ENCODE measurements at regions not wholly inside any gene's neighbourhood (a gene's known extent, or its start where the extent isn't known, plus 50 kb on each side); places are given as distances from the start of the nearest gene placed in this dataset.
"Not testable (repeated sequence)": the region's sequence is repeated elsewhere in the genome, so short reads cannot be mapped to it uniquely, and the experiment has no call there.

GRCh38 chr12:86713121-86713520 lies 456.9 kb upstream of the MGAT4C start:
- H3K4me3 ChIP-seq = no peak overlapping the region
- no peak for TF ChIP-seq POLR2AphosphoS5 (IDR thresholded peaks at IDR 0.05)
- TF ChIP-seq CTCF (IDR thresholded peaks at IDR 0.05) = no peak
- TF ChIP-seq POLR2A (IDR thresholded peaks at IDR 0.05) = no peak
- no peak for TF ChIP-seq EP300 (IDR thresholded peaks at IDR 0.05)
- intact Hi-C loops (cut with DNase I) = no loop called here
- DNase-seq = no peak
- H3K4me1 ChIP-seq = peaks cover 0 to 14% (median 7%) of the 10 kb centered on the region in 4 donors
- no peak overlapping the region for H3K27ac ChIP-seq
- no peaks in the 10 kb centered on the region for H3K36me3 ChIP-seq
- H3K27me3 ChIP-seq = no peaks in the 10 kb centered on the region
- H3K9me3 ChIP-seq = peaks cover 0 to 4% (median 0%) of the 10 kb centered on the region in 4 donors

DNA sequence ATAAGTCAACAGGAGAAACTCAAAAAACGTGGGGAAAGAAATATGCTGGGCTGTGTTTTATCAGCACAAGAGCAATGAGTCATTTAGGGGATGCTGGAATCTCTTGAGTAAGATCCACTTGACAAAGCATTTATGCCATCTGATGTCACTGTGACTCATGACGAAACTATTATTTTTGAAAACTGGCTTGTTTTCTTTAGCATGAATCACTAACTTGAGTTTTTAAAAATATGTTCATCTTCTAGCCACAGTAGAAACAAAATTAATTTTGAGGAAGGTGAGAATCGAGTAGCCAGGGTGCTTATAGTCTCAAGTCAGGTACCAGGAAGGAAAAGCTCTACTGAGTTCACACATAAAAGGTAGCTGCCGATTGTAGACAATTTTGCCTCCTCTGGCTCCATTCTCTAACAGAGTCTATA lies 456.2 kb upstream of the MGAT4C start:
- no peaks in the 10 kb centered on the region for H3K27me3 ChIP-seq
- no peaks in the 10 kb centered on the region for H3K36me3 ChIP-seq
- intact Hi-C loops (cut with DNase I) = no loop called here
- 56 to 69% methylated on average over 4 of the region's 4 CpGs for WGBS, 2 donors
- peaks cover 0 to 4% (median 0%) of the 10 kb centered on the region in 4 donors for H3K9me3 ChIP-seq
- no peak for TF ChIP-seq POLR2A (IDR thresholded peaks at IDR 0.05)
- peak in 2 of 4 donors; percentile 61 for TF ChIP-seq POLR2AphosphoS5 (IDR thresholded peaks at IDR 0.05)
- TF ChIP-seq CTCF (IDR thresholded peaks at IDR 0.05) = no peak
- TF ChIP-seq EP300 (IDR thresholded peaks at IDR 0.05) = peak in 1 of 4 donors; percentile 35
- H3K4me3 ChIP-seq = no peak overlapping the region
- peaks cover 0 to 14% (median 7%) of the 10 kb centered on the region in 4 donors for H3K4me1 ChIP-seq
- no peak overlapping the region for H3K27ac ChIP-seq
- DNase-seq = no peak

GRCh38 chr12:86711731-86712130 lies 455.5 kb upstream of the MGAT4C start:
- intact Hi-C loops (cut with DNase I) = no loop called here
- H3K27me3 ChIP-seq = no peaks in the 10 kb centered on the region
- DNase-seq = no peak

DNA sequence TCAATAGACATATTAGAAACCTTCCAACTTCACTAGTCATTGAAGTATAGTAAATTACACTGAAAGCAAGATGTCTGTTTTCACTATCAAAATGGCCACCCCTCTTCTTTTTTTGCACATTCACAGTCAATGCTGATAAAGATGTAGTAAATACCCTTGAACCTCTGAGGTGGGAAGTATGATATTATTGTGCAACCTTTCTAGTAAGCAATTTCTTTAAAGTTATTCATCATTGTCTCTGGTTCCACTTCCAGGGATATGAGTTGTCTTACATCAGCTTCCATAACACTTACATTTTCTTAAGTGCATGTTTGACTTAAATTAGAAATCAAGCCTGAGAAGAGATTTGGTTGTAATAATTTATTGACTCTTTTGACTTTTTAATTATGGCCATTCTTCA lies 453.9 kb upstream of the MGAT4C start:
- no peaks in the 10 kb centered on the region for H3K27me3 ChIP-seq
- intact Hi-C loops (cut with DNase I) = no loop called here
- no peak for DNase-seq
- peaks cover 0 to 14% (median 7%) of the 10 kb centered on the region in 4 donors for H3K4me1 ChIP-seq
- no peaks in the 10 kb centered on the region for H3K36me3 ChIP-seq
- no peak for TF ChIP-seq CTCF (IDR thresholded peaks at IDR 0.05)
- TF ChIP-seq POLR2A (IDR thresholded peaks at IDR 0.05) = no peak
- TF ChIP-seq POLR2AphosphoS5 (IDR thresholded peaks at IDR 0.05) = no peak
- no peak for TF ChIP-seq EP300 (IDR thresholded peaks at IDR 0.05)
- no peak overlapping the region for H3K27ac ChIP-seq
- peaks cover 0 to 4% (median 0%) of the 10 kb centered on the region in 4 donors for H3K9me3 ChIP-seq
- no peak overlapping the region for H3K4me3 ChIP-seq

More at GRCh38 chr12:86711731-86712130, 455.5 kb upstream of the MGAT4C start:
- TF ChIP-seq POLR2A (IDR thresholded peaks at IDR 0.05) (no peak), CTCF (IDR thresholded peaks at IDR 0.05) (no peak), EP300 (IDR thresholded peaks at IDR 0.05) (no peak), POLR2AphosphoS5 (IDR thresholded peaks at IDR 0.05) (no peak)
- 51 to 66% methylated on average over 1 of the region's 1 CpG for WGBS, 2 donors
- no peaks in the 10 kb centered on the region for H3K36me3 ChIP-seq
- no peak overlapping the region for H3K27ac ChIP-seq
- no peak overlapping the region for H3K4me3 ChIP-seq
- H3K4me1 ChIP-seq = peaks cover 0 to 14% (median 7%) of the 10 kb centered on the region in 4 donors
- peaks cover 0 to 4% (median 0%) of the 10 kb centered on the region in 4 donors for H3K9me3 ChIP-seq

GRCh38 chr12:86709017-86709416 lies 452.8 kb upstream of the MGAT4C start:
- peaks cover 0 to 14% (median 7%) of the 10 kb centered on the region in 4 donors for H3K4me1 ChIP-seq
- intact Hi-C loops (cut with DNase I); H3K27ac ChIP-seq; H3K36me3 ChIP-seq; H3K9me3 ChIP-seq; H3K4me3 ChIP-seq; DNase-seq; H3K27me3 ChIP-seq: not testable (repeated sequence)
- WGBS, 2 donors = 50 to 68% methylated on average over 3 of the region's 3 CpGs
